ENCODE measurements at regions not wholly inside any gene's neighbourhood (a gene's known extent, or its start where the extent isn't known, plus 50 kb on each side); places are given as distances from the start of the nearest gene placed in this dataset.
A peak's percentile ranks its signal among the peaks of the same experiment; 100 is the strongest.

DNA sequence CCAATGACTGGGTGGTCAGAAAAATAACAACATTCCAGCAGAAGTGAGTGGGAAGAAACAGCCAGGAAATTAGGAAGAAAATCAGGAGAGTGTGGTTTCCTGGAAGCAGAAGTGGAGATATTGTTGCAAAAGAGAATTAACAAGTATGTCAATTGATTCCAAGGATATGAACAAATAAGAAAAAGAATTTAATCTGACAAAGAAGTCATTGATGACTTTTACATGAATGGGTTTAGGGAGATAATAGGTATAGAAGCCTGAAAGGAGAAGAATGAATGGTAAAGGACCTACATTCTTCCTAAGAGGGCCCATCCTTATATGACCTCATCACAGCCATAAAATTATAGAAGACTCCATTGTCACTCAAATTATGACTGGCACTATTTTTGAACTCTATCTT is 1440.1 kb downstream of the OTOL1 start:
- DNase-seq (ENCODE audit: low spot score) (no peak), ATAC-seq (no peak)
- H3K4me1 Mint-ChIP-seq: peaks cover 14% of the 10 kb centered on the region
- no peak overlapping the region for H3K4me3 Mint-ChIP-seq
- H3K36me3 Mint-ChIP-seq: peaks cover 10% of the 10 kb centered on the region; the same call in 1 of the 2 replicates
- ChIA-PET CTCF (no interaction called here), POLR2A (no interaction called here)
- TF ChIP-seq, protein P1, sequence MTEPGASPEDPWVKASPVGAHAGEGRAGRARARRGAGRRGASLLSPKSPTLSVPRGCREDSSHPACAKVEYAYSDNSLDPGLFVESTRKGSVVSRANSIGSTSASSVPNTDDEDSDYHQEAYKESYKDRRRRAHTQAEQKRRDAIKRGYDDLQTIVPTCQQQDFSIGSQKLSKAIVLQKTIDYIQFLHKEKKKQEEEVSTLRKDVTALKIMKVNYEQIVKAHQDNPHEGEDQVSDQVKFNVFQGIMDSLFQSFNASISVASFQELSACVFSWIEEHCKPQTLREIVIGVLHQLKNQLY (CRISPR knock-in tag; IDR thresholded peaks at IDR 0.05): no peak
- no peak for TF ChIP-seq NR1H2 (CRISPR knock-in tag; IDR thresholded peaks at IDR 0.05)
- no peak for TF ChIP-seq TCF7 (CRISPR knock-in tag; IDR thresholded peaks at IDR 0.05; ENCODE audit: low read depth)
- TF ChIP-seq, protein P2, sequence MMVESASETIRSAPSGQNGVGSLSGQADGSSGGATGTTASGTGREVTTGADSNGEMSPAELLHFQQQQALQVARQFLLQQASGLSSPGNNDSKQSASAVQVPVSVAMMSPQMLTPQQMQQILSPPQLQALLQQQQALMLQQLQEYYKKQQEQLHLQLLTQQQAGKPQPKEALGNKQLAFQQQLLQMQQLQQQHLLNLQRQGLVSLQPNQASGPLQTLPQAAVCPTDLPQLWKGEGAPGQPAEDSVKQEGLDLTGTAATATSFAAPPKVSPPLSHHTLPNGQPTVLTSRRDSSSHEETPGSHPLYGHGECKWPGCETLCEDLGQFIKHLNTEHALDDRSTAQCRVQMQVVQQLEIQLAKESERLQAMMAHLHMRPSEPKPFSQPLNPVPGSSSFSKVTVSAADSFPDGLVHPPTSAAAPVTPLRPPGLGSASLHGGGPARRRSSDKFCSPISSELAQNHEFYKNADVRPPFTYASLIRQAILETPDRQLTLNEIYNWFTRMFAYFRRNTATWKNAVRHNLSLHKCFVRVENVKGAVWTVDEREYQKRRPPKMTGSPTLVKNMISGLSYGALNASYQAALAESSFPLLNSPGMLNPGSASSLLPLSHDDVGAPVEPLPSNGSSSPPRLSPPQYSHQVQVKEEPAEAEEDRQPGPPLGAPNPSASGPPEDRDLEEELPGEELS (CRISPR knock-in tag; IDR thresholded peaks at IDR 0.05): no peak
- TF ChIP-seq, protein P3, sequence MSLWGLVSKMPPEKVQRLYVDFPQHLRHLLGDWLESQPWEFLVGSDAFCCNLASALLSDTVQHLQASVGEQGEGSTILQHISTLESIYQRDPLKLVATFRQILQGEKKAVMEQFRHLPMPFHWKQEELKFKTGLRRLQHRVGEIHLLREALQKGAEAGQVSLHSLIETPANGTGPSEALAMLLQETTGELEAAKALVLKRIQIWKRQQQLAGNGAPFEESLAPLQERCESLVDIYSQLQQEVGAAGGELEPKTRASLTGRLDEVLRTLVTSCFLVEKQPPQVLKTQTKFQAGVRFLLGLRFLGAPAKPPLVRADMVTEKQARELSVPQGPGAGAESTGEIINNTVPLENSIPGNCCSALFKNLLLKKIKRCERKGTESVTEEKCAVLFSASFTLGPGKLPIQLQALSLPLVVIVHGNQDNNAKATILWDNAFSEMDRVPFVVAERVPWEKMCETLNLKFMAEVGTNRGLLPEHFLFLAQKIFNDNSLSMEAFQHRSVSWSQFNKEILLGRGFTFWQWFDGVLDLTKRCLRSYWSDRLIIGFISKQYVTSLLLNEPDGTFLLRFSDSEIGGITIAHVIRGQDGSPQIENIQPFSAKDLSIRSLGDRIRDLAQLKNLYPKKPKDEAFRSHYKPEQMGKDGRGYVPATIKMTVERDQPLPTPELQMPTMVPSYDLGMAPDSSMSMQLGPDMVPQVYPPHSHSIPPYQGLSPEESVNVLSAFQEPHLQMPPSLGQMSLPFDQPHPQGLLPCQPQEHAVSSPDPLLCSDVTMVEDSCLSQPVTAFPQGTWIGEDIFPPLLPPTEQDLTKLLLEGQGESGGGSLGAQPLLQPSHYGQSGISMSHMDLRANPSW (CRISPR knock-in tag; conservative IDR thresholded peaks at IDR 0.05; ENCODE audit: low read depth): no peak
- TF ChIP-seq ZBTB21 (CRISPR knock-in tag; IDR thresholded peaks at IDR 0.05; ENCODE audit: borderline replicate concordance): no peak
- no peak for TF ChIP-seq NR2C2 (CRISPR knock-in tag; IDR thresholded peaks at IDR 0.05)
- TF ChIP-seq ZNF416 (CRISPR knock-in tag; IDR thresholded peaks at IDR 0.05): no peak
- no peak for TF ChIP-seq KAT7 (CRISPR knock-in tag; IDR thresholded peaks at IDR 0.05; ENCODE audit: borderline replicate concordance)
- TF ChIP-seq, protein P4, sequence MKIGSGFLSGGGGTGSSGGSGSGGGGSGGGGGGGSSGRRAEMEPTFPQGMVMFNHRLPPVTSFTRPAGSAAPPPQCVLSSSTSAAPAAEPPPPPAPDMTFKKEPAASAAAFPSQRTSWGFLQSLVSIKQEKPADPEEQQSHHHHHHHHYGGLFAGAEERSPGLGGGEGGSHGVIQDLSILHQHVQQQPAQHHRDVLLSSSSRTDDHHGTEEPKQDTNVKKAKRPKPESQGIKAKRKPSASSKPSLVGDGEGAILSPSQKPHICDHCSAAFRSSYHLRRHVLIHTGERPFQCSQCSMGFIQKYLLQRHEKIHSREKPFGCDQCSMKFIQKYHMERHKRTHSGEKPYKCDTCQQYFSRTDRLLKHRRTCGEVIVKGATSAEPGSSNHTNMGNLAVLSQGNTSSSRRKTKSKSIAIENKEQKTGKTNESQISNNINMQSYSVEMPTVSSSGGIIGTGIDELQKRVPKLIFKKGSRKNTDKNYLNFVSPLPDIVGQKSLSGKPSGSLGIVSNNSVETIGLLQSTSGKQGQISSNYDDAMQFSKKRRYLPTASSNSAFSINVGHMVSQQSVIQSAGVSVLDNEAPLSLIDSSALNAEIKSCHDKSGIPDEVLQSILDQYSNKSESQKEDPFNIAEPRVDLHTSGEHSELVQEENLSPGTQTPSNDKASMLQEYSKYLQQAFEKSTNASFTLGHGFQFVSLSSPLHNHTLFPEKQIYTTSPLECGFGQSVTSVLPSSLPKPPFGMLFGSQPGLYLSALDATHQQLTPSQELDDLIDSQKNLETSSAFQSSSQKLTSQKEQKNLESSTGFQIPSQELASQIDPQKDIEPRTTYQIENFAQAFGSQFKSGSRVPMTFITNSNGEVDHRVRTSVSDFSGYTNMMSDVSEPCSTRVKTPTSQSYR (CRISPR knock-in tag; IDR thresholded peaks at IDR 0.05): no peak
- TF ChIP-seq, protein P5, sequence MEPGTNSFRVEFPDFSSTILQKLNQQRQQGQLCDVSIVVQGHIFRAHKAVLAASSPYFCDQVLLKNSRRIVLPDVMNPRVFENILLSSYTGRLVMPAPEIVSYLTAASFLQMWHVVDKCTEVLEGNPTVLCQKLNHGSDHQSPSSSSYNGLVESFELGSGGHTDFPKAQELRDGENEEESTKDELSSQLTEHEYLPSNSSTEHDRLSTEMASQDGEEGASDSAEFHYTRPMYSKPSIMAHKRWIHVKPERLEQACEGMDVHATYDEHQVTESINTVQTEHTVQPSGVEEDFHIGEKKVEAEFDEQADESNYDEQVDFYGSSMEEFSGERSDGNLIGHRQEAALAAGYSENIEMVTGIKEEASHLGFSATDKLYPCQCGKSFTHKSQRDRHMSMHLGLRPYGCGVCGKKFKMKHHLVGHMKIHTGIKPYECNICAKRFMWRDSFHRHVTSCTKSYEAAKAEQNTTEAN (CRISPR knock-in tag; IDR thresholded peaks at IDR 0.05): no peak
- TF ChIP-seq, protein P6, sequence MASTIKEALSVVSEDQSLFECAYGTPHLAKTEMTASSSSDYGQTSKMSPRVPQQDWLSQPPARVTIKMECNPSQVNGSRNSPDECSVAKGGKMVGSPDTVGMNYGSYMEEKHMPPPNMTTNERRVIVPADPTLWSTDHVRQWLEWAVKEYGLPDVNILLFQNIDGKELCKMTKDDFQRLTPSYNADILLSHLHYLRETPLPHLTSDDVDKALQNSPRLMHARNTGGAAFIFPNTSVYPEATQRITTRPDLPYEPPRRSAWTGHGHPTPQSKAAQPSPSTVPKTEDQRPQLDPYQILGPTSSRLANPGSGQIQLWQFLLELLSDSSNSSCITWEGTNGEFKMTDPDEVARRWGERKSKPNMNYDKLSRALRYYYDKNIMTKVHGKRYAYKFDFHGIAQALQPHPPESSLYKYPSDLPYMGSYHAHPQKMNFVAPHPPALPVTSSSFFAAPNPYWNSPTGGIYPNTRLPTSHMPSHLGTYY (CRISPR knock-in tag; IDR thresholded peaks at IDR 0.05): no peak
- TF ChIP-seq, protein P7, sequence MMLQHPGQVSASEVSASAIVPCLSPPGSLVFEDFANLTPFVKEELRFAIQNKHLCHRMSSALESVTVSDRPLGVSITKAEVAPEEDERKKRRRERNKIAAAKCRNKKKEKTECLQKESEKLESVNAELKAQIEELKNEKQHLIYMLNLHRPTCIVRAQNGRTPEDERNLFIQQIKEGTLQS (CRISPR knock-in tag; conservative IDR thresholded peaks at IDR 0.05): no peak
- no peak for TF ChIP-seq SMAD3 (CRISPR knock-in tag; IDR thresholded peaks at IDR 0.05; ENCODE audit: borderline replicate concordance)
- TF ChIP-seq, protein P8, sequence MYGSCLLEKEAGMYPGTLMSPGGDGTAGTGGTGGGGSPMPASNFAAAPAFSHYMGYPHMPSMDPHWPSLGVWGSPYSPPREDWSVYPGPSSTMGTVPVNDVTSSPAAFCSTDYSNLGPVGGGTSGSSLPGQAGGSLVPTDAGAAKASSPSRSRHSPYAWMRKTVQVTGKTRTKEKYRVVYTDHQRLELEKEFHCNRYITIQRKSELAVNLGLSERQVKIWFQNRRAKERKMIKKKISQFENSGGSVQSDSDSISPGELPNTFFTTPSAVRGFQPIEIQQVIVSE (CRISPR knock-in tag; IDR thresholded peaks at IDR 0.05; ENCODE audit: borderline replicate concordance): no peak
- TF ChIP-seq ZNF671 (CRISPR knock-in tag; IDR thresholded peaks at IDR 0.05): no peak
- TF ChIP-seq, protein P9, sequence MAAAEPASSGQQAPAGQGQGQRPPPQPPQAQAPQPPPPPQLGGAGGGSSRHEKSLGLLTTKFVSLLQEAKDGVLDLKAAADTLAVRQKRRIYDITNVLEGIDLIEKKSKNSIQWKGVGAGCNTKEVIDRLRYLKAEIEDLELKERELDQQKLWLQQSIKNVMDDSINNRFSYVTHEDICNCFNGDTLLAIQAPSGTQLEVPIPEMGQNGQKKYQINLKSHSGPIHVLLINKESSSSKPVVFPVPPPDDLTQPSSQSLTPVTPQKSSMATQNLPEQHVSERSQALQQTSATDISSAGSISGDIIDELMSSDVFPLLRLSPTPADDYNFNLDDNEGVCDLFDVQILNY (CRISPR knock-in tag; IDR thresholded peaks at IDR 0.05): no peak
- peaks cover 21% of the 10 kb centered on the region for H3K9me3 Mint-ChIP-seq
- H3K27ac Mint-ChIP-seq: peak overlapping the region; percentile 39
- no peaks in the 10 kb centered on the region for H3K27me3 Mint-ChIP-seq (ENCODE audit: low read depth)

Data from WTC11 (cell line).